GM19328 (cell line): ENCODE measurements at regions not wholly inside any gene's neighbourhood (a gene's known extent, or its start where the extent isn't known, plus 50 kb on each side); places are given as distances from the start of the nearest gene placed in this dataset.
"Not testable (repeated sequence)": the region's sequence is repeated elsewhere in the genome, so short reads cannot be mapped to it uniquely, and the experiment has no call there.

Experiments used
- ATAC-seq: cut with Tn5 transposase; IDR thresholded peaks from one replicate; pipeline ENCODE4 v1.9.1; 2021; ENCODE audit warnings: mild to moderate bottlenecking, moderate library complexity; ENCODE audit not compliant: unreplicated experiment

GRCh38 chr22:25482091-25482760 is 82.2 kb upstream of the GRK3 start:
- no peak for ATAC-seq

- ATAC-seq, result no peak
Measured at GRCh38 chr22:25482868-25483639, 81.4 kb upstream of the GRK3 start.

DNA sequence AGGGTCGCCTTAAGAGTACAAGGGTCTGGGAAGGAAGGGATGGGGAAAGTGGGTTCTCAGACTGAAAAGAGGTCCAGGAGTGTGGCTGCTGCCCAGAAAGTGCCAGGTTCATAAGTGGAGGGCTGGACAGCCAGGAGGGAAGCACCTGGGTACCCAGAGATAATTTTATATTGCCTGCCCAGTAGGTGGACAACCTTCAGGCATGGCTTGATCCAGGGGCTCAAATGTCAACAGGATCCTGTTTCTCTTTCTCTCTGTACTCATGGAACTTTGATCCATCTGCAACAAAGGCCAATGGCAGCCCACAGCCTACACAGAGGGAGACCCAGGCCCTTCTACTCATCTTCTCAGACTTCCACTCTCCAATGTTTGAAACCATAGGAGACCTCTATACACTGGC is 80.5 kb upstream of the GRK3 start:
- no peak for ATAC-seq

GRCh38 chr22:25484521-25485315 is 79.8 kb upstream of the GRK3 start:
- no peak for ATAC-seq

DNA sequence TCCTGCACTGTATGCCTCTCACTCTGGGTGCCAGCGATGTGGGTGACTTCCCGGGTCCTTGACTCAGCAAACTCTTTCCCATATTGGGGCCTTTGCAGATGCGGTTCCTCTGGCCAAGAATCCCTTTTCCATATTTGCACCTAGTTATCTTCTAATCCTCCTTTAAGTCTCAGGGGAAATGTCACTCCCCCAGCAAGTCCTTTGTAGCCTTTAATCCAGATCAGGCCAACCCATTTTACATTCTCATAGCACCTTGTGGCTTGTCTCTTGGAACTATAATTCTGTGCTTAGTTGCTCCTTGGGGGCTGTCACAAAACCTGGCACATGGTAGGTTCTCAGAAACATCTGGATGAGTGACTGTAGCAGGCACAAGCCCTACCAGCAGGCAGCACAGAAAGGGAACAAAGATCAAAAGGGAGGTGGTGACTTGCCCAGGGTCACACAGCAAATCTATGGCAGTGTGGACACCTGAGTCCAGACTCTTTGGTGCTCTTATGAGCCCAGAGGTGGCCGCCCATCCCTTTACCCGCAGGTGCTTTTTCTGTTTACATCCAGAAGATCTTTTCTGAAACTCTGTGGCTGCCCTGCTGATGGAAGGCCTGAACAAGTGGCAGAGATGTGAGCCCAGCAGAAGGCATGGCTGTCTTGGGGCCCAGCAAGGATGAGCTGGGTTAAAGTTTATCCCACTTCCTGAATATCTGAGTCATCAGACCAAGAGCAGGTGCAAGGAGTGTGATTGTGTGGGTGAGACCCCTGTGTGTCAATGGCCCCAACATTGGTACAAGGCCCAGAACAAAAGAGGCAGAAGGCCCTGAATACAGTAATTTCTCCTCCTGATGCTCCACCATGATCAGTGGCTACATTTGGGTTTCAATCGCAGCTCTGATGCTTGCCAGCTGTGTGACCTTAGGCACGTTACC is 78.6 kb upstream of the GRK3 start:
- ATAC-seq, result no peak

DNA sequence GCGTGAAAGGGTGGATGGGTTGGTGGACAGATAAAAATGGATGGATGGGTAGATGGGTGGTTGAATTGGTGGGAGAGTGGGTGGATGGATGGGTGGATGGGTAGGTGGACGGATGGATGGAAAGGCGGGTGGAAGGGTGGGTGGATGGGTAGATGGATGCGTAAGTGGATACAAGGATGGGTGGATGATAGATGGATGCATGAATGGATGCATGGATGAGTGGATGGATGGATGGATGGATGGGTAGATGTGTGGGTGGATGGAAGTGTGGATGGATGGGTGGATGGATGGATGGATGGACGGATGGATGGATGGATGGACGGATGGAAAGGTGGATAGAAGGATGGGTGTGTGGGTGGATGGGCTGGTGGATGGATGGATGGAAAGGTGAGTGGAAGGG is 77.0 kb upstream of the GRK3 start:
- ATAC-seq, result no peak

DNA sequence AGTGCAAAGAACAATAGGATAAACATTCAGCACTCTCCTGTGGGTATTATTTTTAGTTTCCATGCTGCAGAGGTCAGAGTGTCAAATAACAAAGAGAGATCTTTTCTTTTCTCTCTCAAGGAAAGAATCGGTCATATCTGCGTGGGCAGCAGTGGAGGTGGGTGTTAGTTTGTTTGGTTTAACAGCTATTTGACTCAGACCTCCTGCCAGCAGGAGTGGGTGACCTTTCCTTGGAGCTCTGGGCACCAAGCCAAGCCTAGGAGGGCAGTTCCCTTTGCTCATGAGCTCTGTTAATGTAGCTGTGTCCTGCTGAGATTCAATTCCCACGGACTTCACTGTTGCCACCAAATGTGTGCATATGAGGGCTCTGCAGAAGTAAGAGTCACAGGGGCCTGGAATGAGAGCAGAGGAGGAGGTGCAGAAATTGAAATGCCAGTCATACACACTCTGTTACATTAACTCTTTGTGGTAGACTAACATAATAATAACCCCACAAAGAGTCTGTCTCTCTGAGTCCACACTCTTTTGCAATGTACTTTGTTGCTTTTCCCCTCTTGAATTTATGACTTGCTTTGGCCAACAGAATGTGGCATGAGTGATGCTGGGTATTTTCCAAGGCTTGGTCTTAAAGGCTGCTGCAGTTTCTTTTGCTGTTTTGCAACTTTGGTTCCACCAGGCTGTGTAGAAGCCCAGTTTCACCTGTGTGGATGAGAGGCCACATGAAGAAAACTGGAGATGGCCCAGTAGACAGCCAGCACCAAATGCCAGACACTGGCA is 76.0 kb upstream of the GRK3 start:
- no peak for ATAC-seq

DNA sequence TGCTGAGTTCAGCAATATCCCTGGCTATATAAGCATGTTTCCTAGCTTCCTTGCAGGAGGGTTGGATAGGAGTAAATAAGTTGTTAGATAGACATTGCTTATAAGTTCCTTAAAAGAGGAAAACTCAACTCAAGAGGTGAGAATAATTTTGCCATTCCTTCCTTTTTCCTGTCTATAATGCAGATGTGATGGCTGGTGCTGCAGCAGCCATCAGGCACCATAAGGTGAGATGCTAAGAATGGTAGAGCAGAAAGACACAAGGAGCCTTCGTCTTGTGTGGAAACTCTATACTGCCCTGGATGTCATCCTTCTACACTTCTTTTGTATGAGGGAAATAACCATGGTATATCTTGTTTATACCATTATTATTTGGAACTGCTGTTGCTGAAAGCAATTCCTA is 74.5 kb upstream of the GRK3 start:
- no peak for ATAC-seq

DNA sequence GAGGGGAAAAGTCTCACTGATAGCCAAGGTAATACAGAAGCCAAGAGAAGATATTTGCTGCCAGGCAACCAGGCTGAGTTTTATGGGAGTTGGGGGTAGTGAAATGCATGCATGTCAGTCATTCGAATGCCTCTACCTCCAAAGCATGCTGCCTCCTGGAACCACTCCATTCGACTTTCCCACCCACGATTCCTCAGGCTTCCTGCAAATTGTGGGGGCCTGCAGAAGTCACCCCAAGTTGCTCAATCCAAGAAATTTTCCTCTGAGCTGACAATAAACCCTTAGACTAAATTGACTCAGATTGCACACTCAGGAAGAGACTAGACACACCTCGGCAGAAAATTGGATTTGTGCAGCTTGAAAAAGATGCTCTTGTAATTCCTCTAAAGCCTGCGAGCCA is 73.6 kb upstream of the GRK3 start:
- ATAC-seq, result no peak

DNA sequence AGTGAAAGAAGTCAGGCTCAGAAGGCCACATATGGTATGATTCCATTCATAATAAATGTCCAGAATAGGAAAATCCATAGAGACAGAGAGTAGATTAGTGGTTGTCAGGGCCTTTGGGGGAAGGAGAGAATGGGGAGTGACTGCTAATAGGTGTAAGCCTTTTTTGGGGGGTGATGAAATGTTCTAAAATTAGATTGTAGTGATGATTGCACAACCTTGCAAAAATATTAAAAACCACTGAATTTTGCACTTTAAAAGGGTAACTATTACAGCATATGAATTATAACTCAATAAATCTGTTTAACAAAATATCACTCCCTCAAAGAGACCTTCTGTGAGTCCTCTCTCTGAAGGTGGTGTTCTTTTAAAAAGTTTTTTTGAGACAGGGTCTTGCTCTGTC is 72.3 kb upstream of the GRK3 start:
- ATAC-seq, result no peak

GRCh38 chr22:25492841-25493734 is 71.4 kb upstream of the GRK3 start:
- no peak for ATAC-seq

GRCh38 chr22:25493794-25494193 is 70.7 kb upstream of the GRK3 start:
- ATAC-seq, result no peak

DNA sequence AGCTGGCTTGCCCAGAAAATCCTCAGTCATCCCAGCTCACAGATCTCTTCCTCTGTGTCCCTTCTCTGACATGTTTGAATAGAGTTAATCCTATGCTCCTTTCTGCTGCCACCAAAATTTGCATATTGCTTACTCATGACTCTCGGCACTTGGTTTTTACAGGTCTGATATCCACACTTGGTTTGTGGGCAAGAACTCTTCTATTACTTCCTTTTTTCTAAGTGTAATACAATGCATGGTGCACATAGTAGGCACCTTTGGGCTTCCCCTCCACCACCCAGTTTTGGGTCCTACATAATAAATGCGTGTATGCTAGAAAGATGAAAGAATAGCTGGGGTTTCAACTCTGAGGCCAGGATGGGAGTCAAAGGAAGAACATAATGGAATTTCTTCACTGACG is 69.7 kb upstream of the GRK3 start:
- ATAC-seq, result no peak

DNA sequence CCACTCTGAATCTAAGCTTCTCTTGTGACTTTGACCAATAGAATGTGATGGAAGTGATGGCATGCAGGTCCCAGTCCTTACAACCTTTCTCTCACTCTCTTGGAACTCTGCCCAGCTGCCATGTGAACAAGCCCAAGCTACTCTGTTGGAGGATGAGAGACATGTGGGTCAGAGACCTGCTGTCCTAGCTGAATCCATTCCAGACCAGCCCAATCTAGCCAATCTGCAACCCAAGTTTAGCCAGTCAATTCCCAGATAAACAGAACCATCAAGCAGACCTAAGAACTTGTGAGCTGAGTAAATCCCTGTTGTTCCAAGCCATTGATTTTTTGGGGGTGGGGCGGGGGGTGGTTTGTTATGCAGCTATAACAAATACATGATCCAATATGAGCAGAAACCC is 69.2 kb upstream of the GRK3 start:
- no peak for ATAC-seq

DNA sequence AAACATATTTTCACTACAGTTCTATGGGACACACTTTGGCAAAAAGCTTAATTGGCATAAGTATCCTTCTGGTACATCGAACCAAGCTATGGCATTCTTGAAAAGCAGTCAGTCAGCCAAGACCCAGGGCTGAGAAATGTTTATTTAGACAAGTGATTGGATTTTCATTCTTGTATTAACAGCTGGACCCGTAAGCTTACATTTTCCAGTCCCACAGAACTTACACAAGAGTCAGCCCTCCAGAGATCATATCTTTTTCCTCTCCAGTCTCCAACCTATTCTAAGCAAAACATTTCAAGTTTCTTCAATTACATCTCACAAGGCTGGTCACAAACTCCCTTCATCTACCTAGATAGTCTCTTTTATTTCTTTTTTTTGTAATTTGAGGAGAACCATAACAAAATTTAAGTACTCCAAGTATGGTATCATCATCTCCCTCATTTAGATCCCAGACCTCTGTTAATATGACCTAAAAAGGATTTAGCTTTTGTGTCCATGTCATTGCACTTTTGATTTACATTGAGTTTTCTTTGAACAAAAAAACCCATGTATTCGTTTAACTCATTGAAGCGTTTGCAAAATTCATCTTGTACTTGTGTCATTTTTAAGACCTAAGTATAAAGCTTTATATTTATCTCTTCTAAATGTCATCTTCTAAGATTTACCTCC is 67.9 kb upstream of the GRK3 start:
- no peak for ATAC-seq

GRCh38 chr22:25497181-25497641 is 67.3 kb upstream of the GRK3 start:
- ATAC-seq, result no peak

DNA sequence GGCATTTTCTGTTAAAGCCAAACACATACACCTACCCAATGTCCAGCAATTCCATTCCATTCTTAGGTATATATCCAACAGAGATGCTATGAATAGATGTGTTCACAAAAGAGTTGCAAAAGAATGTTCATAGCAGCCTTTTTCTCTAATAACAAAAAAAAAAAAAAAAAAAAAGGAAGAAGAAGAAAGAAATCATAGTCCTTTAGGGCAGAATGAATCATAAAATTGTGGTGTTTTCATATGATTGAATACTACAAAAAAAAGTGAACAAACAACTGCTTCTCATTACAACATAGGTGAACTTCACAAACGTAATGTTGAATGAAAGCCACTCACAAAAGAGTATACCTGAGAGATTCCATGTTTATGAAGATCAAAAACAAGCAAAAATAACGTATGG is 66.8 kb upstream of the GRK3 start:
- ATAC-seq, result no peak

GRCh38 chr22:25500671-25501070 is 63.8 kb upstream of the GRK3 start:
- not testable (repeated sequence) for ATAC-seq
